Body of pancreas (tissue), 4 donors: ENCODE measurements at regions not wholly inside any gene's neighbourhood (a gene's known extent, or its start where the extent isn't known, plus 50 kb on each side); places are given as distances from the start of the nearest gene placed in this dataset.

Experiments
- CTCF ChIP-seq, 7 experiments: fragments of 450-650 bp in 4 of 7; fragments of 200-600 bp in 3 of 7; sonication (generic) in 3 of 7; IDR thresholded peaks; one replicate each; pipeline ENCODE4 v1.5.1; 2016 to 2019; ENCODE audit warnings: antibody characterized with exemption in 7 of 7
- POLR2A ChIP-seq, 3 donors: fragments of 450-650 bp; IDR thresholded peaks; one replicate each; pipeline ENCODE4 v1.6.1; 2016; ENCODE audit warnings: antibody characterized with exemption in 3 of 3, mild to moderate bottlenecking in 2 of 3

- no peak for TF ChIP-seq POLR2A (IDR thresholded peaks at IDR 0.05)
- TF ChIP-seq CTCF (IDR thresholded peaks at IDR 0.05): no peak
Measured at GRCh38 chr14:48751293-48751692, 834.9 kb downstream of the RPS29 start.
